ENCODE measurements at regions not wholly inside any gene's neighbourhood (a gene's known extent, or its start where the extent isn't known, plus 50 kb on each side); places are given as distances from the start of the nearest gene placed in this dataset.

DNA sequence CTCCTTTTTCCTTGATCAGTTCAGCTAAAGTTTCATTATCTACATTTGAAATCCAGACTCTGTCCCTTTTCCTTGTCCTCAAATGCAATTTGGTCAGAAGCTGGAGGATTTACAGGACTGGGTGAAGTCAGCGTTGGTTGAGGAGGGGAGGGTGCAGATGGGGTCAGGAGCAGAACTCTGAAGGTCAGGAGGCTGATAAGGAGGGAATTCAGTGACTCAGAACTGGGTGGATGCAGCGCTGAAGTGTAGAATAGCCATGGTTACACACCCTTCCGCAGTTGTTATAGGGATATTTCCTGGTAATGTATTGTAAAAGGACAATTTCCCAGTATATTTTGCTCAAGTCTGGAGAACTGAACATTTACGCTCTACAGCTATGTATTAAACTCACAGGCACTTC, 133.1 kb upstream of the FOXA2 start:
- TF ChIP-seq LEF1 (IDR thresholded peaks at IDR 0.05; ENCODE audit: borderline replicate concordance), result no peak
- TF ChIP-seq ELF4 (IDR thresholded peaks at IDR 0.05), result no peak
- TF ChIP-seq, protein P1, sequence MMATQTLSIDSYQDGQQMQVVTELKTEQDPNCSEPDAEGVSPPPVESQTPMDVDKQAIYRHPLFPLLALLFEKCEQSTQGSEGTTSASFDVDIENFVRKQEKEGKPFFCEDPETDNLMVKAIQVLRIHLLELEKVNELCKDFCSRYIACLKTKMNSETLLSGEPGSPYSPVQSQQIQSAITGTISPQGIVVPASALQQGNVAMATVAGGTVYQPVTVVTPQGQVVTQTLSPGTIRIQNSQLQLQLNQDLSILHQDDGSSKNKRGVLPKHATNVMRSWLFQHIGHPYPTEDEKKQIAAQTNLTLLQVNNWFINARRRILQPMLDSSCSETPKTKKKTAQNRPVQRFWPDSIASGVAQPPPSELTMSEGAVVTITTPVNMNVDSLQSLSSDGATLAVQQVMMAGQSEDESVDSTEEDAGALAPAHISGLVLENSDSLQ (IDR thresholded peaks at IDR 0.05), result no peak
- TF ChIP-seq FOXK2 (IDR thresholded peaks at IDR 0.05), result no peak
- no peak for TF ChIP-seq BHLHE40 (IDR thresholded peaks at IDR 0.05; ENCODE audit: borderline replicate concordance)
- no peak for TF ChIP-seq FOXA1 (IDR thresholded peaks at IDR 0.05)
- TF ChIP-seq TARDBP (IDR thresholded peaks at IDR 0.05), result no peak
- no peak for TF ChIP-seq NFRKB (IDR thresholded peaks at IDR 0.05)
- no peak for TF ChIP-seq ZNF384 (IDR thresholded peaks at IDR 0.05)
- TF ChIP-seq CTBP1 (IDR thresholded peaks at IDR 0.05; ENCODE audit: borderline replicate concordance), result no peak
- no peak for TF ChIP-seq SUZ12 (IDR thresholded peaks at IDR 0.05)
- TF ChIP-seq L3MBTL2 (conservative IDR thresholded peaks at IDR 0.05), result no peak
- ChIA-PET CTCF (interaction anchor here (1.4 to 1.8 kb wide), 2 partner anchors 18 to 26 kb away, joined by 5 read pairs; no protein-coding TSS in a partner anchor), POLR2A (no interaction called here)
- no peak for DNase-seq (ENCODE audit: extremely low spot score)

DNA sequence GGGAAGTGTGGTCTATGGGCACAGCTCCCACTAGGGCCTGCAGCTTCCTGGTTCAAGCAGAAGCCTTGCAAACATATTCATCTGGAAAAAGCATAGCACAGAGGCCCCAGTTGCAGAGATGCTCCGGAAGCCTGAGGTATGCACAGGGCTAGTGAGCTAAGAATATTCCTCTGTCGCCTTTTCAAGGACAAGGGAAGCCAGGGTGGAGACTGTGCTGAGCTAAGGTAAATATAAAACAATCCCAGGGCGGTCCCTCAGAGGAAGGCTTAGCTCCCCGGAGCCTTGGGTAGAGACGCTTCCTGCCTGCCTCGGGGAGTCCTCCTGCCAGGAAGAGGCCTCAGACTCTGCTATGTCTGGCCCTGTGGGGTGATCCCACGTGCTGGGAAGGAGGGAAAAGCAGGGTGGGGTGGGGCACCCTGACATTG, 134.8 kb upstream of the FOXA2 start:
- CTCF ChIA-PET, result no interaction called here
- DNase-seq (ENCODE audit: extremely low spot score), result no peak
- POLR2A ChIA-PET, result no interaction called here
- TF ChIP-seq, protein P1 (IDR thresholded peaks at IDR 0.05), result no peak
- TF ChIP-seq ZNF384 (IDR thresholded peaks at IDR 0.05) (no peak), FOXM1 (IDR thresholded peaks at IDR 0.05; ENCODE audit: borderline replicate concordance) (no peak), ELF4 (IDR thresholded peaks at IDR 0.05) (no peak), ARNT (IDR thresholded peaks at IDR 0.05) (no peak), NFRKB (IDR thresholded peaks at IDR 0.05) (no peak), FOXA1 (IDR thresholded peaks at IDR 0.05) (no peak), BHLHE40 (IDR thresholded peaks at IDR 0.05; ENCODE audit: borderline replicate concordance) (no peak), HDGF (IDR thresholded peaks at IDR 0.05; ENCODE audit: borderline replicate concordance) (no peak), LEF1 (IDR thresholded peaks at IDR 0.05; ENCODE audit: borderline replicate concordance) (no peak), SUZ12 (IDR thresholded peaks at IDR 0.05) (no peak), SP1 (IDR thresholded peaks at IDR 0.05) (no peak), TARDBP (IDR thresholded peaks at IDR 0.05) (no peak)

DNA sequence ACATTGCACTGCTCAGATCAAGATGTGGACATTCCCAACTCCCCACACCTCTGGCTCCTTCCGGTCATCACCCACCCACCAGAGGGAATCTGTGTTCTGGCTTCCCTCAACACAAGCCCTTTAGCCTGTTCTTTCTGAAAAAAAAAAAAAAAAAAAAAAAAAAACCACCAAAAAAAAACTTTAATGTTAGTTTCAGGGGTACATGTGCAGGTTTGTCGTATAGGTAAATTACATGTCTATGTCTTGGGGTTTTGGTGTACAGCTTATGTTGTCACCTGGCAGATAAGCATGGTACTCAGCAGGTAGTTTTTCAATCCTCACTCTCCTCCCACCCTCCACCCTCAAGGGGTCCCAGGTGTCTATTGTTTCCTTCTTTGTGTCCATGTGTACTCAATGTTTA, 135.8 kb upstream of the FOXA2 start:
- ChIA-PET CTCF (interaction anchor here (1.0 kb wide), 1 partner anchor 114 kb away, joined by 3 read pairs; no protein-coding TSS in a partner anchor), POLR2A (no interaction called here)
- no peak for DNase-seq (ENCODE audit: extremely low spot score)
- TF ChIP-seq HDGF (IDR thresholded peaks at IDR 0.05; ENCODE audit: borderline replicate concordance) (no peak), ELF4 (IDR thresholded peaks at IDR 0.05) (no peak), SUZ12 (IDR thresholded peaks at IDR 0.05) (no peak), L3MBTL2 (conservative IDR thresholded peaks at IDR 0.05) (no peak), FOXM1 (IDR thresholded peaks at IDR 0.05; ENCODE audit: borderline replicate concordance) (no peak), FOXA1 (IDR thresholded peaks at IDR 0.05) (no peak), FOXK2 (IDR thresholded peaks at IDR 0.05) (no peak), TARDBP (IDR thresholded peaks at IDR 0.05) (no peak), NFRKB (IDR thresholded peaks at IDR 0.05) (no peak), ARNT (IDR thresholded peaks at IDR 0.05) (no peak), SP1 (IDR thresholded peaks at IDR 0.05) (no peak), ZNF384 (IDR thresholded peaks at IDR 0.05) (no peak), BHLHE40 (IDR thresholded peaks at IDR 0.05; ENCODE audit: borderline replicate concordance) (no peak), LEF1 (IDR thresholded peaks at IDR 0.05; ENCODE audit: borderline replicate concordance) (no peak), CTBP1 (IDR thresholded peaks at IDR 0.05; ENCODE audit: borderline replicate concordance) (no peak)
- TF ChIP-seq, protein P1 (IDR thresholded peaks at IDR 0.05), result no peak

DNA sequence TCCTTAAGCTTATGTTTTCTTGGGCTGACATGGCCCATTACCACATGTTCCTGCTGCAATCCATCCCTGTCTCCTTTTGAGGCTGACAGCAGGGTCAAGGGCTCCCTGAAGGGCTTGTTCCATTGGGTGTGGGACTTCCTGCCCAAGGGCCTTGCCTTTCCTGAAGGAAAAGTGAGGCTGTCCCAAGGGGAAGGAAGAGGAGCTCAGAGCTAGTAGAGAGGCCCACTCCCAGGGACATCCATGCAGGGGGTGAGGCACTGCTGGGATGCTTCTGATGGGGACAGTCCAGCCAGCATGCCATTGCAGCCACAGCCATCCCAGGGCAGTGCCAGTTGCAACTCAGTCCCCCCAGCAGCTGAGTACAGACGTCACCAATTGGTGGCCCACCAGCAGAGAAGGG, 138.4 kb upstream of the FOXA2 start:
- no peak for TF ChIP-seq FOXK2 (IDR thresholded peaks at IDR 0.05)
- DNase-seq (ENCODE audit: extremely low spot score), result no peak
- ChIA-PET CTCF (no interaction called here), POLR2A (no interaction called here)

DNA sequence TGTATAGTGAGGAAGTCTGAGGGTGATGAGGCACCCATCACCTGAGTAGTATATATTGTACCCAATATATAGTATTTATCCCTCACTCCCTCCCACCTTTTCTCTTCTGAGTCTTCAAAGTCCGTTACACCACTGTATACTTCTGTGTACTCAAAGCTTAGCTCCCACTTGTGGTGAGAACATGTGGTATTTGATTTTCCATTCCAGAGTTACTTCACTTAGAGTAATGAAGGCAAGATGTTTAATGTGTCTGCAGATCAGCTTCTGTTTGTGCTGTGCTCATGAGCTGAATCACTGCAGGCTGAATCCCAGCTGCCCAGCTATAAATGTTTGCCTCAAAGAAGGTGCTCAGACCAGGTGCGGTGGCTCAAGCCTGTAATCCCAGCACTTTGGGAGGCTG, 139.3 kb upstream of the FOXA2 start:
- CTCF ChIA-PET, result no interaction called here
- POLR2A ChIA-PET, result no interaction called here
- no peak for DNase-seq (ENCODE audit: extremely low spot score)
- no peak for TF ChIP-seq ARNT (IDR thresholded peaks at IDR 0.05)

DNA sequence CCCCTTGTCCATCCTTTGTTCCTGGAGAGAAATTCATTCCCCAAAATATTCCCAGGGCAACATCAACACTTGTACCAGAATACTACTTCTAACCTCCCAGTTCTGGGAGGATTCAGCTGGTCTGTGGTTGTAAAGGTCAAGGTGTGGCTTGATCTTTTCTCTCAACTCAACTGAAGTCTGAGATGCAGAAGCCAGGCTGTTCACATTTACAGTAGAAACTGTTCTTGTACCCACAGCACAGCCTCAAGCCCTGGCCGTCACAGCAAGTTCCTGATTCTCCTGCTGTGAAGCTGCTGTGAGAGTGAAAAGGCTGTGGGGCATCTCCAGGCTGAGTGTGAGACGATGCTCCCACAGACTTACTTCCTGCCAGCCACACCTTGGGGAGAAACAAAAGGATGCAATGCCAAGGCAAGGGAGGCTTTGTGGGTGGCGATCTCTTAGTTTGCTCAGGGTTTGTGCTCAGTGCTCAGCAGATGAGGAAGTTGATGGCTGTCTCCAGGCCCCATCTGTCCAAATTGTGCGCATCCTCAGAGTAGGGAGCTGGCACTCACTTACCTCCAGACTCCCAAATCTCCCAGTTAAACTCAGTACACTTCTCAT, 143.9 kb upstream of the FOXA2 start:
- ChIA-PET CTCF (no interaction called here), POLR2A (no interaction called here)

More for the DNA sequence above, 143.9 kb upstream of the FOXA2 start:
- TF ChIP-seq, protein P1 (IDR thresholded peaks at IDR 0.05), result no peak
- TF ChIP-seq TARDBP (IDR thresholded peaks at IDR 0.05) (no peak), BHLHE40 (IDR thresholded peaks at IDR 0.05; ENCODE audit: borderline replicate concordance) (no peak), SUZ12 (IDR thresholded peaks at IDR 0.05) (no peak), ZNF384 (IDR thresholded peaks at IDR 0.05) (no peak), CTBP1 (IDR thresholded peaks at IDR 0.05; ENCODE audit: borderline replicate concordance) (no peak), SP1 (IDR thresholded peaks at IDR 0.05) (no peak), FOXK2 (IDR thresholded peaks at IDR 0.05) (no peak), LEF1 (IDR thresholded peaks at IDR 0.05; ENCODE audit: borderline replicate concordance) (no peak), FOXA1 (IDR thresholded peaks at IDR 0.05) (no peak), NFRKB (IDR thresholded peaks at IDR 0.05) (no peak), FOXM1 (IDR thresholded peaks at IDR 0.05; ENCODE audit: borderline replicate concordance) (no peak), L3MBTL2 (conservative IDR thresholded peaks at IDR 0.05) (no peak), HDGF (IDR thresholded peaks at IDR 0.05; ENCODE audit: borderline replicate concordance) (no peak), ARNT (IDR thresholded peaks at IDR 0.05) (no peak)
- no peak for DNase-seq (ENCODE audit: extremely low spot score)

Data from HEK293T (cell line).